ENCODE measurements at regions not wholly inside any gene's neighbourhood (a gene's known extent, or its start where the extent isn't known, plus 50 kb on each side); places are given as distances from the start of the nearest gene placed in this dataset.

GRCh38 chr11:70826541-70827335, 425.6 kb downstream of the SHANK2 start:
- H3K4me3 ChIP-seq (ENCODE audit: low read length), result no peak overlapping the region
- DNase-seq (ENCODE audit: low read depth), result no peak
- no peak for TF ChIP-seq CTCF (conservative IDR thresholded peaks at IDR 0.05; ENCODE audit: low read length)

GRCh38 chr11:70828593-70829082, 423.7 kb downstream of the SHANK2 start:
- TF ChIP-seq CTCF (conservative IDR thresholded peaks at IDR 0.05; ENCODE audit: low read length), result no peak
- DNase-seq (ENCODE audit: low read depth), result peak; percentile 1
- no peak overlapping the region for H3K4me3 ChIP-seq (ENCODE audit: low read length)

GRCh38 chr11:70829134-70829885, 423.1 kb downstream of the SHANK2 start:
- TF ChIP-seq CTCF (conservative IDR thresholded peaks at IDR 0.05; ENCODE audit: low read length), result no peak
- no peak overlapping the region for H3K4me3 ChIP-seq (ENCODE audit: low read length)
- DNase-seq (ENCODE audit: low read depth), result no peak

GRCh38 chr11:70829886-70830272, 422.5 kb downstream of the SHANK2 start:
- TF ChIP-seq CTCF (conservative IDR thresholded peaks at IDR 0.05; ENCODE audit: low read length), result no peak
- DNase-seq (ENCODE audit: low read depth), result no peak
- no peak overlapping the region for H3K4me3 ChIP-seq (ENCODE audit: low read length)

GRCh38 chr11:70833011-70833410, 419.4 kb downstream of the SHANK2 start:
- H3K4me3 ChIP-seq (ENCODE audit: low read length), result no peak overlapping the region
- TF ChIP-seq CTCF (conservative IDR thresholded peaks at IDR 0.05; ENCODE audit: low read length), result no peak
- DNase-seq (ENCODE audit: low read depth), result no peak

- DNase-seq (ENCODE audit: low read depth), result no peak
- no peak overlapping the region for H3K4me3 ChIP-seq (ENCODE audit: low read length)
- TF ChIP-seq CTCF (conservative IDR thresholded peaks at IDR 0.05; ENCODE audit: low read length), result no peak
Observed at GRCh38 chr11:70833554-70833953, 418.8 kb downstream of the SHANK2 start.
